HEK293 (cell line): ENCODE measurements at regions not wholly inside any gene's neighbourhood (a gene's known extent, or its start where the extent isn't known, plus 50 kb on each side); places are given as distances from the start of the nearest gene placed in this dataset.

Experiments used
- CTCF ChIA-PET: fragments of 350-600 bp; formaldehyde crosslinking; extraction: SDS; loops from one replicate; lab custom pipeline; 2021; ENCODE audit warnings: antibody characterized with exemption; lab: Yijun Ruan, JAX
- POLR2A ChIA-PET: fragments of 300-600 bp; formaldehyde crosslinking; extraction: SDS; loops from one replicate; lab custom pipeline; 2020; ENCODE audit warnings: antibody characterized with exemption, inconsistent platforms; lab: Yijun Ruan, JAX
- H3K27ac ChIP-seq: fragments of 200-500 bp; sonication (Bioruptor generic); 2 replicates; pipeline ENCODE4 v1.5.1; 2014; ENCODE audit warnings: low read depth, low read length, control low read depth, inconsistent platforms; ENCODE audit errors: extremely low read depth
- H3K36me3 ChIP-seq, 2 experiments: fragments of 200-500 bp in 1 of 2; sonication (Bioruptor generic) in 1 of 2; 1 replicate in 1 of 2; 2 replicates in 1 of 2; pipeline ENCODE4 v1.5.1; 2014 to 2017; ENCODE audit warnings: inconsistent platforms in 2 of 2, low read length in 2 of 2; ENCODE audit not compliant: control insufficient read depth in 2 of 2, insufficient read depth in 1 of 2
- H3K4me1 ChIP-seq: fragments of 200-500 bp; sonication (Bioruptor generic); 2 replicates; pipeline ENCODE4 v1.5.1; 2014; ENCODE audit warnings: mild to moderate bottlenecking, low read length, inconsistent platforms; ENCODE audit not compliant: control insufficient read depth, insufficient read depth
- H3K4me3 ChIP-seq: 2 replicates; pipeline ENCODE4 v1.5.1; 2011; ENCODE audit warnings: low read depth, mild to moderate bottlenecking, control low read depth, low read length, moderate library complexity
- H3K9me3 ChIP-seq: fragments of 200-500 bp; sonication (Bioruptor generic); 2 replicates; pipeline ENCODE4 v1.5.1; 2014; ENCODE audit warnings: low read depth, low read length, inconsistent platforms; ENCODE audit not compliant: control insufficient read depth, insufficient read depth
- BCL11B ChIP-seq: fragments of 450-650 bp; formaldehyde crosslinking; IDR thresholded peaks from 2 replicates; pipeline ENCODE4 v1.5.1; 2016; ENCODE audit warnings: low read depth, missing biosample characterization, missing genetic modification characterization
- IKZF3 ChIP-seq: fragments of 450-650 bp; IDR thresholded peaks from 2 replicates; pipeline ENCODE4 v1.5.0; 2018; ENCODE audit warnings: missing biosample characterization, mild to moderate bottlenecking, missing genetic modification characterization, moderate library complexity
- KLF1 ChIP-seq: fragments of 450-650 bp; formaldehyde crosslinking; IDR thresholded peaks from 2 replicates; pipeline ENCODE4 v1.5.1; 2016; ENCODE audit warnings: missing biosample characterization, missing genetic modification characterization
- KLF8 ChIP-seq: fragments of 450-650 bp; formaldehyde crosslinking; IDR thresholded peaks from 2 replicates; pipeline ENCODE4 v1.5.1; 2016; ENCODE audit warnings: missing biosample characterization, missing genetic modification characterization
- MZF1 ChIP-seq: fragments of 450-650 bp; formaldehyde crosslinking; IDR thresholded peaks from 2 replicates; pipeline ENCODE4 v1.5.1; 2017; ENCODE audit warnings: missing biosample characterization, missing genetic modification characterization, borderline replicate concordance
- SCRT1 ChIP-seq: fragments of 450-650 bp; formaldehyde crosslinking; IDR thresholded peaks from 2 replicates; pipeline ENCODE4 v1.5.1; 2016; ENCODE audit warnings: missing biosample characterization, missing genetic modification characterization, borderline replicate concordance
- ZBTB48 ChIP-seq: fragments of 450-650 bp; formaldehyde crosslinking; IDR thresholded peaks from 2 replicates; pipeline ENCODE4 v1.5.1; 2016; ENCODE audit warnings: missing biosample characterization, missing genetic modification characterization
- ZFP3 ChIP-seq: fragments of 450-650 bp; formaldehyde crosslinking; IDR thresholded peaks from 2 replicates; pipeline ENCODE4 v1.5.1; 2016; ENCODE audit warnings: low read depth, missing biosample characterization, missing genetic modification characterization
- ZNF19 ChIP-seq: fragments of 450-650 bp; formaldehyde crosslinking; IDR thresholded peaks from 2 replicates; pipeline ENCODE4; 2016; ENCODE audit warnings: missing biosample characterization, missing genetic modification characterization, low read depth
- ZNF202 ChIP-seq: fragments of 450-650 bp; formaldehyde crosslinking; IDR thresholded peaks from 2 replicates; pipeline ENCODE4 v1.5.1; 2016; ENCODE audit warnings: missing biosample characterization, missing genetic modification characterization, borderline replicate concordance
- ZNF223 ChIP-seq: fragments of 450-650 bp; formaldehyde crosslinking; IDR thresholded peaks from 2 replicates; pipeline ENCODE4 v1.5.1; 2016; ENCODE audit warnings: missing biosample characterization, missing genetic modification characterization
- ZNF248 ChIP-seq: fragments of 450-650 bp; formaldehyde crosslinking; IDR thresholded peaks from 2 replicates; pipeline ENCODE4 v1.5.1; 2017; ENCODE audit warnings: missing biosample characterization, missing genetic modification characterization
- ZNF26 ChIP-seq: fragments of 450-650 bp; formaldehyde crosslinking; IDR thresholded peaks from 2 replicates; pipeline ENCODE4 v1.5.1; 2016; ENCODE audit warnings: missing biosample characterization, missing genetic modification characterization
- ZNF311 ChIP-seq: fragments of 450-650 bp; formaldehyde crosslinking; IDR thresholded peaks from 2 replicates; pipeline ENCODE4 v1.5.1; 2017; ENCODE audit warnings: missing biosample characterization, missing genetic modification characterization, borderline replicate concordance
- ZNF391 ChIP-seq: fragments of 450-650 bp; formaldehyde crosslinking; IDR thresholded peaks from 2 replicates; pipeline ENCODE4 v1.5.1; 2016; ENCODE audit warnings: low read depth, missing biosample characterization, missing genetic modification characterization, borderline replicate concordance
- ZNF423 ChIP-seq: fragments of 450-650 bp; formaldehyde crosslinking; IDR thresholded peaks from 2 replicates; pipeline ENCODE4 v1.5.1; 2016; ENCODE audit warnings: missing biosample characterization, missing genetic modification characterization
- ZNF426 ChIP-seq: fragments of 450-650 bp; formaldehyde crosslinking; IDR thresholded peaks from 2 replicates; pipeline ENCODE4 v1.5.1; 2017; ENCODE audit warnings: missing biosample characterization, missing genetic modification characterization, mild to moderate bottlenecking, inconsistent platforms, moderate library complexity
- ZNF530 ChIP-seq: fragments of 450-650 bp; formaldehyde crosslinking; IDR thresholded peaks from 2 replicates; pipeline ENCODE4 v1.5.1; 2016; ENCODE audit warnings: low read depth, missing biosample characterization, missing genetic modification characterization
- ZNF558 ChIP-seq: fragments of 450-650 bp; formaldehyde crosslinking; IDR thresholded peaks from 2 replicates; pipeline ENCODE4 v1.5.1; 2016; ENCODE audit warnings: missing biosample characterization, missing genetic modification characterization
- ZNF560 ChIP-seq: fragments of 450-650 bp; formaldehyde crosslinking; IDR thresholded peaks from 2 replicates; pipeline ENCODE4 v1.5.1; 2017; ENCODE audit warnings: missing biosample characterization, missing genetic modification characterization, borderline replicate concordance
- ZNF654 ChIP-seq: fragments of 450-650 bp; formaldehyde crosslinking; IDR thresholded peaks from 2 replicates; pipeline ENCODE4 v1.5.1; 2016; ENCODE audit warnings: low read depth, missing biosample characterization, missing genetic modification characterization
- ZNF660 ChIP-seq: fragments of 450-650 bp; IDR thresholded peaks from 2 replicates; pipeline ENCODE4 v1.5.1; 2018; ENCODE audit warnings: missing biosample characterization, mild to moderate bottlenecking, missing genetic modification characterization
- ZNF664 ChIP-seq: fragments of 450-650 bp; formaldehyde crosslinking; IDR thresholded peaks from 2 replicates; pipeline ENCODE4 v1.5.1; 2016; ENCODE audit warnings: missing biosample characterization, missing genetic modification characterization
- ZNF707 ChIP-seq: fragments of 450-650 bp; formaldehyde crosslinking; IDR thresholded peaks from 2 replicates; pipeline ENCODE4 v1.5.1; 2016; ENCODE audit warnings: missing biosample characterization, missing genetic modification characterization
- ZSCAN18 ChIP-seq: fragments of 450-650 bp; formaldehyde crosslinking; IDR thresholded peaks from 2 replicates; pipeline ENCODE4 v1.5.1; 2016; ENCODE audit warnings: missing biosample characterization, missing genetic modification characterization
- TF ChIP-seq, protein P1 (sequence below): fragments of 450-650 bp; formaldehyde crosslinking; IDR thresholded peaks from 2 replicates; pipeline ENCODE4 v1.5.1; 2016; ENCODE audit warnings: missing biosample characterization, missing genetic modification characterization, borderline replicate concordance

DNA sequence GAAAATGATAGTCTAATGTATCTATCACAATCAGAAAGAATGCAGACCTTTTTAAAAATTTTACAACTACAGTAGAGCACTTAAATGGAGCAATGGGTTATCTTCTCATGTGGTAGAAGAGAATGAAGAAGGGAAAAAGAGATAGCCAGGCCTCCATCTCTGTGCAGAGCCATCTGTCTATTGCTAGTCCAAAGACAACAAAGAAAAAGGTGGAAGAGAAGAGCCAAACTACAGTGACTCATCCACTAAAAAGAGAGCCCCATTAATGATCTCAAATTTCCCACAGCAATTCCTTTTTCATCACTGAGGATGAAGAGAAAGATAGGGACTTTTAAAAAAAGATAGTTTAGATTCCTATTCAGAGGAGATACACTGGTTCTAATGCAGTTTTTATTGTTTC is 232.9 kb downstream of the ATXN7L3B start:
- no peaks in the 10 kb centered on the region for H3K9me3 ChIP-seq
- H3K4me3 ChIP-seq = no peak overlapping the region
- ChIA-PET POLR2A (no interaction called here), CTCF (no interaction called here)
- TF ChIP-seq ZSCAN18 (tag by site-specific recombination) (no peak), ZNF654 (no peak), ZBTB48 (tag by site-specific recombination) (no peak), ZNF664 (tag by site-specific recombination) (no peak), ZNF707 (tag by site-specific recombination) (no peak), ZNF202 (tag by site-specific recombination) (no peak), ZNF560 (no peak), MZF1 (tag by site-specific recombination) (no peak), ZNF223 (tag by site-specific recombination) (no peak), ZNF660 (no peak), KLF1 (tag by site-specific recombination) (no peak), ZNF311 (tag by site-specific recombination) (no peak), SCRT1 (tag by site-specific recombination) (no peak)
- no peaks in the 10 kb centered on the region for H3K4me1 ChIP-seq
- H3K27ac ChIP-seq = no peak overlapping the region
- H3K36me3 ChIP-seq = no peaks in the 10 kb centered on the region

- Histone ChIP-seq H3K4me3 (no peak overlapping the region), H3K36me3 (no peaks in the 10 kb centered on the region), H3K4me1 (no peaks in the 10 kb centered on the region), H3K27ac (no peak overlapping the region), H3K9me3 (no peaks in the 10 kb centered on the region)
- POLR2A ChIA-PET = no interaction called here
- CTCF ChIA-PET = no interaction called here
- TF ChIP-seq ZNF248 (tag by site-specific recombination) (no peak), ZNF426 (tag by site-specific recombination) (no peak)
These were observed 237.6 kb downstream of the ATXN7L3B start for GRCh38 chr12:74775276-74775675.

DNA sequence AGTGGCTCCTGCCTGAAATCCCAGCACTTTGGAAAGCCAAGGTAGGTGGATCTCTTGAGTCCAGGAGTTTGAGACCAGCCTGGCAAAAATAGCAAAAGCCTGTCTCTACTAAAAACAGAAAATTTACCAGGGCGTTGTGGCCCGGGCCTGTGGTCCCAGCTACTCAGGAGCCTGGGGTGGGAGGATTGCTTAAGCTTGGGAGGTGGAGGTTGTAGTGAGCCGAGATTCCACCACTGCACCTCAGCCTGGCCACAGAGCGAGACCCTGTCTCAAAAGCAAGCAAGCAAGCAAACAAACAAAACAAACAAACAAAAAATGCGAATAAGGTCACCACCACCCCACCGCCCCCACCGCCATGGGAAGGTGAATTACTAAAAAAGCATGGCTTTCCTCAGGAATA is 238.7 kb downstream of the ATXN7L3B start:
- Histone ChIP-seq H3K36me3 (no peaks in the 10 kb centered on the region), H3K4me3 (no peak overlapping the region), H3K4me1 (no peaks in the 10 kb centered on the region), H3K27ac (no peak overlapping the region), H3K9me3 (no peaks in the 10 kb centered on the region)
- CTCF ChIA-PET = no interaction called here
- POLR2A ChIA-PET = no interaction called here
- no peak for TF ChIP-seq ZFP3
- no peak for TF ChIP-seq BCL11B (tag by site-specific recombination)
- no peak for TF ChIP-seq KLF8
- no peak for TF ChIP-seq ZNF423 (tag by site-specific recombination)
- no peak for TF ChIP-seq ZNF530 (tag by site-specific recombination)
- no peak for TF ChIP-seq ZNF202 (tag by site-specific recombination)
- TF ChIP-seq IKZF3 (tag by site-specific recombination) = no peak
- TF ChIP-seq ZNF26 (tag by site-specific recombination) = no peak
- TF ChIP-seq ZNF391 (tag by site-specific recombination) = no peak
- no peak for TF ChIP-seq ZNF19 (tag by site-specific recombination)
- no peak for TF ChIP-seq ZNF558 (tag by site-specific recombination)
- TF ChIP-seq, protein P1, sequence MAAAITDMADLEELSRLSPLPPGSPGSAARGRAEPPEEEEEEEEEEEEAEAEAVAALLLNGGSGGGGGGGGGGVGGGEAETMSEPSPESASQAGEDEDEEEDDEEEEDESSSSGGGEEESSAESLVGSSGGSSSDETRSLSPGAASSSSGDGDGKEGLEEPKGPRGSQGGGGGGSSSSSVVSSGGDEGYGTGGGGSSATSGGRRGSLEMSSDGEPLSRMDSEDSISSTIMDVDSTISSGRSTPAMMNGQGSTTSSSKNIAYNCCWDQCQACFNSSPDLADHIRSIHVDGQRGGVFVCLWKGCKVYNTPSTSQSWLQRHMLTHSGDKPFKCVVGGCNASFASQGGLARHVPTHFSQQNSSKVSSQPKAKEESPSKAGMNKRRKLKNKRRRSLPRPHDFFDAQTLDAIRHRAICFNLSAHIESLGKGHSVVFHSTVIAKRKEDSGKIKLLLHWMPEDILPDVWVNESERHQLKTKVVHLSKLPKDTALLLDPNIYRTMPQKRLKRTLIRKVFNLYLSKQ = no peak
